ENCODE measurements at regions not wholly inside any gene's neighbourhood (a gene's known extent, or its start where the extent isn't known, plus 50 kb on each side); places are given as distances from the start of the nearest gene placed in this dataset.

- TF ChIP-seq SPI1 (IDR thresholded peaks at IDR 0.05; ENCODE audit: borderline replicate concordance, low read depth) (no peak), CTCF (IDR thresholded peaks at IDR 0.05; ENCODE audit: insufficient read depth, low read length) (no peak), REST (IDR thresholded peaks at IDR 0.05; ENCODE audit: insufficient replicate concordance, low read depth) (no peak), POLR2AphosphoS5 (IDR thresholded peaks at IDR 0.05; ENCODE audit: low read depth) (no peak), GABPA (IDR thresholded peaks at IDR 0.05; ENCODE audit: low read depth) (no peak)
- H3K27ac ChIP-seq (replicated peaks) = peak overlapping the region; percentile 68
These were observed 128.7 kb downstream of the CYSLTR2 start for GRCh38 chr13:48782429-48782840.

GRCh38 chr13:48783181-48783630 lies 129.5 kb downstream of the CYSLTR2 start:
- peak; percentile 98 for DNase-seq (ENCODE audit: low read depth in 1 of 2, low spot score in 1 of 2)
- Histone ChIP-seq H3K4me3 (replicated peaks; ENCODE audit: insufficient read depth, low read length) (no peak overlapping the region), H3K27me3 (ENCODE audit: insufficient read depth, poor library complexity, severe bottlenecking) (no peaks in the 10 kb centered on the region), H3K27ac (replicated peaks) (peak overlapping the region; percentile 68)
- TF ChIP-seq POLR2AphosphoS5 (IDR thresholded peaks at IDR 0.05; ENCODE audit: low read depth) = peak; percentile 99
- TF ChIP-seq REST (IDR thresholded peaks at IDR 0.05; ENCODE audit: insufficient replicate concordance, low read depth) = no peak
- no peak for TF ChIP-seq SPI1 (IDR thresholded peaks at IDR 0.05; ENCODE audit: borderline replicate concordance, low read depth)
- TF ChIP-seq CTCF (IDR thresholded peaks at IDR 0.05; ENCODE audit: insufficient read depth, low read length) = no peak

More at GRCh38 chr13:48782429-48782840, 128.7 kb downstream of the CYSLTR2 start:
- no peak for DNase-seq (ENCODE audit: low read depth in 1 of 2, low spot score in 1 of 2)
- Histone ChIP-seq H3K27me3 (ENCODE audit: insufficient read depth, poor library complexity, severe bottlenecking) (no peaks in the 10 kb centered on the region), H3K4me3 (replicated peaks; ENCODE audit: insufficient read depth, low read length) (no peak overlapping the region)

- peak in 1 of 2 experiments; percentile 23 for DNase-seq (ENCODE audit: low read depth in 1 of 2, low spot score in 1 of 2)
- TF ChIP-seq POLR2AphosphoS5 (IDR thresholded peaks at IDR 0.05; ENCODE audit: low read depth) = no peak
- TF ChIP-seq CTCF (IDR thresholded peaks at IDR 0.05; ENCODE audit: insufficient read depth, low read length) = no peak
- no peak for TF ChIP-seq SPI1 (IDR thresholded peaks at IDR 0.05; ENCODE audit: borderline replicate concordance, low read depth)
- no peak for TF ChIP-seq GABPA (IDR thresholded peaks at IDR 0.05; ENCODE audit: low read depth)
- TF ChIP-seq REST (IDR thresholded peaks at IDR 0.05; ENCODE audit: insufficient replicate concordance, low read depth) = no peak
- Histone ChIP-seq H3K27ac (replicated peaks) (peak overlapping the region; percentile 68), H3K4me3 (replicated peaks; ENCODE audit: insufficient read depth, low read length) (no peak overlapping the region), H3K27me3 (ENCODE audit: insufficient read depth, poor library complexity, severe bottlenecking) (no peaks in the 10 kb centered on the region)
These were observed 130.0 kb downstream of the CYSLTR2 start for GRCh38 chr13:48783695-48784230.

All from HL-60 (cell line).